NCI-H2107 treated with DMSO at 0.1 percent for 48 hours (cell line): ENCODE measurements at regions not wholly inside any gene's neighbourhood (a gene's known extent, or its start where the extent isn't known, plus 50 kb on each side); places are given as distances from the start of the nearest gene placed in this dataset.
"Not testable (repeated sequence)": the region's sequence is repeated elsewhere in the genome, so short reads cannot be mapped to it uniquely, and the experiment has no call there.

Source experiments
- DNase-seq: peaks from one replicate; lab custom pipeline; 2025; ENCODE audit not compliant: unreplicated experiment; lab: John Stamatoyannopoulos, UW

DNA sequence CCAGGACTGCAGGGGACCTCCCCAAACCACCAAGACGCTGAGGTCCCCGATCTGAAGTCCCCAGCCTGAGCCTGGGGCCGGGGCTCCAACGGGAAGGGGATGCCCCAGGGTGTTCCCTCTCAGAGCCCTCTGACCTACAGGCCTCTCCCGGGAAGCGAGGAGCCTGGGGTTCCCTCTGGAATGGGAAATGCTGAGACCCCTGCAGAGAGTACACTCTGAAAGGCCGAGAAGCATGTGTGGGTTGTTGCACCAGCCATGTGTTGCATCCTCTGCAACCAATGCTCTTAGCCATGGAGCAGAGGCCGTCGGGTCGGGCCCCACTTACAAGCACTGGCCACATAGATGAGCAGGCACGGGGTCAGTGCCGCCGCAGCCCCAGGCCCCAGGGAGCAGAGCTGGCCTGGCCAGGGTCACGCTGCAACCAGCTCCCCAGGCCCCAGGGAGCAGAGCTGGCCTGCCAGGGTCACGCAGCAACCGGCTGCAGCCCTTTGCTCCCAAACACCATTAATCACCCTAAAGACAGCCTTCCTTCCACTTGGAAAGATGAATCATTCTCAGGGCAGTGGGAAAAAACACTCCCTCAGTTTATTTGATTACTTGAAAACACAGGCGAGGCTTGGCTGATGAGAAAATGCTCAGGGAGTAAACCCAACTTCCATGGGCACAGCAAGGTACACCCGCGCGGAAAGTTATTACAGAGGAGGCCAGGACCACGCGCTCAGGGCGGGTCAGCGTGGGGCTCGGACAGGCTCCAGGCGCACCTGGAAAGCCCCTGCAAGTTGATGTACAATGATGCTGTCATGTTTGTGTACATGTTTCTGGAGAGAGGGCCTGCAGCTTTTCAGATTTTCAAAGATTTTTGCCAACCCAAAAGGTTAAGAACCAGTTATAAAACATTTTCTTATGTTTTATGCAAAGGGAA lies 78.0 kb upstream of the AFDN start:
- DNase-seq, result no peak

DNA sequence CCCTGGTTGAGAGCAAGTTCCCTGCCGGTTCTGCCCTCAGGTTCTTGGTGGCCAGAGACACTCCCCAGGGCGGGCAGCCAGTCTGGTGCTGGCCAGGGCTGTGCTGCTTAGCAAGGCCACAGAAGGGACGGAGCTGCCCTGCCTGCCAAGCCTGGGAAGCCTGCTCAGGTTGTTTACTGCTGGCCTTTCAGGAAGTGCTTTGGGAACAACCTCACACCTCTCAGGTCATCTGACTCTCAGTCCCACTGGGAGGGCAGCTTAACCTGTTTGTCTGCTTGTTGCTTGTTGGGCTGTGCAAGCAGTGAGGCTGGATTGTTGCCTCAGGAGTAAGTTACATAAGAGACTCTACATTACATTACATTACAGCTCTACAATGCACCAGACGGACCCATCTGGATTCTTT lies 75.8 kb upstream of the AFDN start:
- DNase-seq, result no peak

DNA sequence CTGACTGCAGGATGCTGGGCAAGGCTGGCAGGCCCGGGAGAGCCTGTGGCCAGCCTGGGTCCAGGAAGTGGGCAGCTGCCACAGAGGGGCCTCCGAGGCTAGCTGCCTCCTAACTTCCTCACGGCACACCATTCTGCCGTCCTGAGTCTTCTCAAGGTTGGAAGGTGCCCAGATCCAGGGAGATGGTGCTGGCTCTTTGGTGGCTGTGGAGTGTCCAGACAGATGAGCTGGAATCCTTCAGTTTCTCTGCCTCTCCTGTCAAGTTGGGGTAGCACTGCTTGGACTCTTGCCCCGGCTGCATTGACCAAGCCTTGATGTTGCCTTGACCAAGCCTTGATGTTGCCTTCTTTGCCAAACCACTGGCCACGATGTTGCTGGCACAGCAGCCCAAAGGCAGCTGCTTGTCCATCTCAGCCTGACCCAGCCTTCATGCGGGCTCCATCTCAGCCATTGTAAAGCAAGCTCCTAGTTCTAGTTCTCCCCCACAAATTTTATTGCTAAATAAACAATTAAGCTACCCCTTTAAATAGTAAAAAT lies 75.1 kb upstream of the AFDN start:
- no peak for DNase-seq

DNA sequence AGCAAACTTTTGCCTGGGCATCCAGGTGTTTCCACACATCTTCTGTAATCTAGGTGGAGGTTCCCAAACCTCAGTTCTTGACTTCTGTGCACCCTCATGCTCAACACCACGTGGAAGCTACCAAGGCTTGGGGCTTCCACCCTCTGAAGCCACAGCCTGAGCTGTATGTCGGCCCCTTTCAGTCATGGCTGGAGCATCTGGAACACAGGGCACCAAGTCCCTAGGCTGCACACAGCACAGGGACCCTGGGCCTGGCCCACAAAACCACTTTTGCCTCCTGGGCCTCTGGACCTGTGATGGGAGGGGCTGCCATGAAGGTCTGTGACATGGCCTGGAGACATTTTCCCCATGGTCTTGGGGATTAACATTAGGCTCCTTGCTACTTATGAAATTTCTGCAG lies 73.4 kb upstream of the AFDN start:
- DNase-seq, result not testable (repeated sequence)

DNA sequence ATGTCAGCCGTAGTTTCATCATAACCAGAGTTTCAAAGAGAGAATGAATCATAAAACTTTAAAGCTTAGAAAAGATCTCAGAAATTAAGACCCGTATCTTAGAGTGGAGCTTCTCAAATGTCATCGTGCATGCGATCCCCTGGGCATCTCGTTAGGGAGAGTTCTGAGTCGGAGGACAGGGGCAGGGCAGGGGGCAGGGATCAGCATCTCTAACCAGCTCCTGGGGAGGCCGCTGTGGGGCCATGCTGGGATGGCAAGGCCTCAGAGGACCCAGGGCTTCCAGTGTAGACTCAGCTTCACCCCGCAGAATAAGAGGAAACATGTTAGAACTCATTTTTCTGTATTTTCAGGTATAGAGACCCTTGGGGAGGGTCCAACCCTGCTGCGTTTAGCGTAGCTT lies 72.0 kb upstream of the AFDN start:
- DNase-seq, result no peak

DNA sequence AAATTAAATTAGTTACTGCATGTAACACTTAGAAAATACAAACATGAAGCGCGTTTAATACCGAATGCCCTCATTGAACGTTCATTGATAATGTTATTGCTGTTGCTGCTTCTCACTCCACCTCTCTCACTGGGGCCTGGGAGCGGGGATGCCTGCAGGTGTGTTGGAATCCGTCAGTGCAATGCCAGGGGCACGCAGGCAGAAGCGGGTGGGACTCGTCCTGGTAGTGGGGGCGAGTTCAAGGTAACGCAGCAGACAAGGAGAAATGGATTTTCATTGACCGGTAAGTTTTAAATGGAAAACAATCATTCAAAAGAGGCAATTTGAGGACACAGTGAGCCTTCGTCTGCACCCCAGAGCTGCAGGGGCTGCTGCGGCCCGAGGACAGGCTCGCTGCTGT lies 71.2 kb upstream of the AFDN start:
- no peak for DNase-seq

DNA sequence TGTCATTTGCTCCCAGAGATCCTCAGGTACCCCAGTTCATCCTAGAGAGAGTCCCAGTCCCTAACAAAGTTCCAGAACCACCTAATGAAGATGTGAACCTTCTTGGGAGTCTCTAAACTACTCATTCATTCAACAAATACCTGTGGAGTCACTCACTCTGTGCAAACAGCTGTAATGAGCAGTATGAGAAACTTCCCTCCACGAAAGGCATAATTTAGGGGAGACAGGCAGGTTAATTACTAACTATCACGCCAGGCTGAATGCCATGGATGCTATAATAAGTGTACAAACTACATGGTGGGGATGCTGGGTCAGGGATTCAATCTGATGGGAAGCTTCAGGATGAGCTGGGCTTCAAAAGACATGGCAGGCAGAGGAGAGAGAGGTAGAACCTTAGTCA lies 70.1 kb upstream of the AFDN start:
- no peak for DNase-seq

DNA sequence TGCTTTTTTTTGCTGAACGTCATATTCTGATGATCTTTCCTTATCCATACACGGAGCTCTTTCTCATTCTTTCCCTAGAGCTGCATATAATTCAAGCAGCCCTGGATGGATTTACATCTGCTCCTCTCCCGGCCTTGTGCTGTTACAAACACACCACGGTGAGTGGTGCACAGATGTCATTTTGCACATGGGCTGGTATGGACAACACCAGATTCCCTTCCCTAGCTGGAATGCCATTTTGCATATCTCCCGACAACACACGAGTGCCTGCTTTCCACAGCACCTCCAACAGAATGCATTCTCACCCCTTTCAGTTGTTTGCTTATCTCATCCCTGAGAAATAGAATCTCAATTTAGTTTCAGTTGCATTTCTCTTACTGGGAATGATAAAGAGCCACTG lies 69.5 kb upstream of the AFDN start:
- DNase-seq, result no peak

DNA sequence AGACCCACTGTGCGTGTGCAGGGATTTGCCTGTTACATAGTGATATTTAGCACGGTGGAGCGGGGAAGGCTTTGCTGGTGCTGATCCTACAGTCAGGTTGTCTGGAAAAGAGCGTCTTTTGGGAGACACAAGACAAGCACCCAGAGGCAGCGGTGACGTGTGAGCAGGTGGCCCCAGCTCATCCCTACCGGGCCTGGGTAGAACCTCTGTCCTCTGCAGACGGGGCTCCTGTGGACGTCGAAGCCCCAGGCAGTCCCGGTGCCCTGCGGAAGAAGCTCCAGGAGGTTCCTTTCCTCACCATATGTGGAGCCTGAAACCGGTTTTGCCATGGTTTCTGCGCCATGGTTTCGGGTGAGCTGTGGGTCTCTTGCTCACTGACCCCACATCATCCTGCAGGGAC lies 68.9 kb upstream of the AFDN start:
- no peak for DNase-seq

DNA sequence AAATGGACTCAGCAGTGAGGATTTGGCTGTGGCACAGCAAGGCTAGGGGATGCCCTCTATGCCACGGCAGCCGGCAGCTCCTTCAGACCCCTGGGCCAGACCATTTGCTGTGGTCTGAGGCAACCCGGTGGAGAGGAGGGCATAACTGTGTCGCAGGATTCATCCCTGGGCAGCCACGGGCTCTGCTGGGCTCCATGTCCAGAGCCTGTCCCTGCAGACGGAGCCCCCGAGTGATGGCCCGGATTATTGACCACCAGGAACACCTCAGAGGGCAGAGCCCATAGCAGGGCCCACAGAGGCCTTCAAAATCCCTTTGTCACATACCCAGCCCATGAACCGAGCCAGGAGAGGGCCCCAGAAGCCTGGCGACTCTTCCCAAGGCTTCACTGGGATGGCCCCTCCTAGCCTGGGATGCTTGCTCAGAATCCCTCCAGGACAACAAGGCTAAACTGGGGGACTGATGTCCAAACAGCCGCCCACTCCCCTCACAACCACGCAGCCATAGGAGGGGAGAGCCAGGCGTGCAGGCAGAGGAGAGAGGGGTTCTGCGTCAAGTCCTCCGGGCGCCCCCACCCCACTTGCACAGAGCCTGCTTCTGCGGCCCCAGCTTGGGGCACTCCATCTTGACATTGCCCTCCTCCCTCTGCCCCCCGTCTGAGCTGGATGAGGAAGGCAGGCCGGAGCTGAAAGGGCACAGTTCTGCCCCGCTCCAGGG lies 68.2 kb upstream of the AFDN start:
- no peak for DNase-seq

DNA sequence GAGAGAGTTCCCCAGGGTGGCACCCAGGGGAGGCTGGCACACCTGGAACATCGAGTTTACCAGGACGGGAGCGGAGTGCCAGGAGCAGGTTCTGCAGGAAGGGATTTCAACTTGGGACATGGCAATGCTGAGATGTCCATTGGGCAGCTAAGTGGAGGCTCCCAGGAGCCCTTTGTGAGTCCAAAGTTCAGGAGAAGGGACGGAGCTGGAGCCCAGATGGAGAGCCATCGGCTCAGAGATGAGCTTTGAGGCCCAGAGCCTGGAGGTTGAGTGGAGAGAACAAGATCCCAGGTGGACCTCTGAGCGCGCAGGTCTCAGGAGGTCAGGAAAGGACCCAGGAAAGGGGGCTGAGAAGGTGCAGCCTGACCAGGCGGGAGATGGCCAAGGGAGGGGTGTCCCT lies 67.5 kb upstream of the AFDN start:
- no peak for DNase-seq

DNA sequence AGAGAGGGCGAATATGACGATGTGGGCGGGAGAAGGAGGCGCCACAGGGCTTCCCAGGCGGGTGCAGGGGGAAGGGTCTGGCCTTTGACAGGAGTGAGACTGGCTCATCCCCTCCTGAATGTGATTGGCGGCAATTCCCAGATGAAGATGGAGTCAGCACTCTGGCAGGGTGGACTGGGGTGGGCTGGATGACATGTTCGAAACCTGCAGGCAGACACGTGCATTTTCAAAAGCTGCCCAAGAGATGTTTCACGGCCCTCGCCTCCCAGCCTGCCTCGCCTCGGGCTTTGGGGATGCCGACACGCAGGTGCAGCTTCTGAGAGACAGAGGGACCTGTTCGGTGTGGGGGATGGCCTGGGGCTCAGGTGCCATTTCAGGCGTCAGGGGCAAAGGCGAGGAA lies 66.8 kb upstream of the AFDN start:
- DNase-seq, result no peak

DNA sequence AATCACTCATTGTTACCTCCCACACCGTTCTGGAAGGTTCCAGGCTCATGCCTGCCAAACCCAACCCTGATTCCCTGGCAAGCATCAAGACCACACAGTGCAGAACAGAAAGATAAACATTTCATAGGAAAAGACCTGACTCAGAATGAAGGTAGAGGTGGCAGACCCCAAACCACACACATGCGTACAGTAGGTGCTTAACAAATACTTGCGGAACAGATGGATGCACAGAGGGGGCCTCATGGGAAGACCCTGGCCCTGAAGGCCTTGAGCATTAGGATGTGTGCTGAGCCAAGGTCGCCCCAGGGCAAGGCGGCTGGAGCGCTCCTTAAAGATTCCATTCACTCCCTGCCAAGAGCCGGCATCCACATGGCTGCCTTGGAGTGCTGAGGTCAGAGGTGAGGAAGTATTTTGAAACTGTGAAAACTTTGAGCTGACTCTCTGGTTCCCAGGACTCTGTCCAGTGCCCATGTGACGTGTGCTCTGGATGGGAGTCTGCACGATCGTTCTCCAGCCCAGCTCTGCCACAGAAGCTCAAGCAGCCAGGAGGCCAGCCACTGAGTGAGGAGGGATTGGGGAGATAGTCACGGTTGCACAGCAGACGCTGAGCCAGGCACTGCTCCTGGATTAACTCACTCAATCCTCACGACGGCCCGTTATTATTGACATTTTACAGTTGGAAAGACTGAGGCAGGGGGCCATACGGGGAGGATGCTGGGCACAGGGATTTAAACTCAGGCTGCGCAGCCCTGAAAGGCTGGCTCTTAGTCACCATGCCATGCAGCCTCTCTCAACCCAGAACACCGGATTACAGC lies 65.5 kb upstream of the AFDN start:
- no peak for DNase-seq

DNA sequence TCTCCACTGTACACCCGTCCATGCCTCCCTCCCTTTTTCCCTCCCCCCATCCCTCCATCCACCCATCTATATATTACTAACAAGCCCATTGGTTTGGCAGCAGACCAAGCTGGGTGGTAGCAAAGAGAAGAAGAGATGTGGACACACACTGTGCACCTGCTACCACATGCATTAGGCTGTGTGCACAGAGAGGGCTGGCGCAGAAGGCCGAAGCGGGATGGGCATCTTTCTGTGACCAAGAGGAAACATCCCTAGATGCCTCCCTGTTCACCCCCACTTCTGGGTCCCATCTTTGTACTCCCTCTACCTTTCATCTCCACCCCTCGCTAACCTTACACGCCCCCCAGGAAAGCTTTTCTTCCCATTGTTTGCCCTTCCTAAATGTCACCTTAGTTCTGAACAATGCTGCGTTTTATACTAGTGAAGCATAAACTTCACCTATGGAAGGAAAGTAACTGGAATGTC lies 64.9 kb upstream of the AFDN start:
- no peak for DNase-seq

DNA sequence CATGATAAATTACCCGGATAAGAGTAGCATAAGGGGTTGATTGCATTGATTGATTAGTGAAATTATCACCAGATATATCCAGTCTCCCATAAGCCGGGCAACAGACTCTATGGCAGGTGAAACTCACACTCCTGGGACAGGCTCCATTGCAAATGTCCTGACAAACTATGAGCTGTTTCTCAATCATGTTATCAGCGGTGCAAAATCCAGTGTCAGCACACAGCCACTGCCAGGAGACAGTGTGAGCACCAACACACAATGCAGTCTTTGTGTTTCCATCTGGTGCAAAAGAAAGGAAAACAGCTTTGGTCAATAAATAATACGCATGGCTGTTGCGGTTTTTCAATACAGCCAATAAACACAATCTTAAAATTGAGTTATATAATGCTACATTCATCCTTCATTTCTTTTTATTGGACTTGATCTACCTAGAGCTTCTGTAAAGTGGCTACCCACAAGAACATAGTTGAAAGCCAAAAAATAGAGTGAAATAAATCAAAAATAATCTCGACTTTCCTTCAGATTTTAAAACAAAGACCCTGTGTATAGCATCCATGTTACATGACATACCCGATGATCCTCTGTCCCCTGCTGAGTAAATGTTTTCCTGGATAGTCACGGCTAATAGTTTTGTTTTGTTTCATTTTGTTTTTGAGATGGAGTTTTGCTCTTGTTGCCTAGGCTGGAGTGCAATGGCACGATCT lies 64.3 kb upstream of the AFDN start:
- DNase-seq, result no peak

DNA sequence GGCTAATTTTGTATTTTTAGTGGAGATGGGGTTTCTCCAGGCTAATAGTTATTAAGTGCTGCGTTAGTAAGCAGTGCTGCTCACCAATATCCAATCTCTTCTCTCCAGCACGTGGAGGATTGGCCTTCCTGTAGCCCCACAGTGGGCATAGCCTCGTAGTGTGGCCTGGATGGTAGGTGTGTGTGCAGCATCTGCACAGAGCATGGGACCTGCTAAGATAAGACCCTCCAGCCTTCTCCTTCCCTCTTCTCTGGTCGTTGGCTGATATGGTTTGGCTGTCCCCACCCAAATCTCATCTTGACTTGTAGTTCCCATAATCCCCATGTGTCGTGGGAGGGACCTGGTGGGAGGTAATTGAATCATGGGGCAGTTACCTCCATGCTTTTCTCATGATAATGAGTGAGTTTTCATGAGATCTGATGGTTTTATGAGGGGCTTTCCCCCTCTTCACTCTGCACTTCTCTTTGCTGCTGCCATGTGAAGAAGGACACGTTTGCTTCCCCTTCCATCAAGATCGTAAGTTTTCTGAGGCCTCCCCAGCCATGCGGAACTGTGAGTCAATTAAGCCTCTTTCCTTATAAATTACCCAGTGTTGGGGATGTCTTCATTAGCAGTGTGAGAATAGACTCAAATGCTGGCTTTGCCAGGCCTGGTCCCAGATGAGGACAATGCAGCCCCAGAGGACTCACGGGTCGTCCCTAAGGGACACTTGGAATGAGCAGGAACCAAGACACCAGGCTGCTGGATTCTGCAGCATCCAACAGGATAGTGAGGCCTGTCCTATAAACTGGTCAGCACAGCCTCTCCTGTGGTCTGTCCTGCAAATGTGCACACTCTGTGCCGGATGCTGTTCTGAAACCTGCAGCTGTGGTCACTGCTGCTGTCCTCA lies 63.4 kb upstream of the AFDN start:
- no peak for DNase-seq

DNA sequence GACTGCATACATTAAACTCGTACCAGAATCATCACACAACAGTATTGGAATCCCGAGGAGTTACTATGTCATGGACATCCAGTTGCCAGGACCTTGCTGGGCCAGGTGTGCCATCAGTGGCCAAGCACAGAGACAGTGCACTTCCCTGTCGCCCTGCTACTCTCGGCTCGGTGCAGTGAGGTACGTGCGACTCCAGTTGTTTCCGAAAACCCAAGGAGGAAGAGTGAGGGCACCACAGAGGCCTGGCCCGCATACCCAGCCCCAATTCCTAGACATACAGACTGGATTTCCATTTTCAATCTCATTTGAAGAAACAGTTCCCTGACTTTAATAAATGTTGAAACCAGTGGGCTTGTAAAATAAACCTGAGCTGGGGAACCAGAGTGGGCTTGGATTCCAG lies 62.5 kb upstream of the AFDN start:
- DNase-seq, result no peak

DNA sequence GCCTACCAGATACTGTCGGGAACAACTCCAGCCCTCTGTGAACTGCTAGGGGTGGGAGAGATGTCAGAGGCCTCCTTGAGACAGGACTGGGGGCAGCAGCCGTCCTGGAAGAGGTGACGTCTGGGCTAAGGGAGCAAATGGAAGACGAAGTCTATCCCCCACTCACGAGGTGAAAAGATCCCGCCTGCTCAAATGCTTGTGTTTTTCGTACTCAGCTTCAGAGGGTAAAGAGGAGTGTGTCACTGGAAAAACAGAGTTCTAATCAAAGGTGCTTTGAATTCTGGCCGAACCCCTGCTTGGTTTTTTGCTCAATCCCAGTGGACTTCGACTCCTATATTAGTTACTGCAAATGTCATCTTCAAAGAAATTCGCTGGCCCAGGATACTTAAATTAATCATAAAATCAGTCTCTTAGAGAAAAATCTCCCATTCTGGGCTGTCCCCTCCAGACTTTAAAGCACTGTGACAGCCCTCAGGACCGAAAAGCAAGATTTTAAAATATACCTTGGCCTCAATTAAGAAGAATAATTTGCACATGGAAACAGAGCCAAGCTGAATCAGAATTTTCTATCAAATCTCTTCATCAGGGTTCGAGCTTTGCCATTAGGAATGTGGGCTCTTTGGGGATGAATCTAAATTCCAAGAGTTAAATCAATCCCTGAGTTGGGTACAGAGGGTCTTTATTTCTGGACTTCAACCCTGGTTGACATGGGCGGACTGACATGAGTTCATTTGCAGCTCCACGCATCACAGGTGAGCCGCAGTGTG lies 61.8 kb upstream of the AFDN start:
- DNase-seq, result no peak
